Body of pancreas (tissue), 4 donors: ENCODE measurements at regions not wholly inside any gene's neighbourhood (a gene's known extent, or its start where the extent isn't known, plus 50 kb on each side); places are given as distances from the start of the nearest gene placed in this dataset.

ENCODE experiments used
- ATAC-seq: fragments of 150-250 bp; one replicate; pipeline ENCODE4 v1.9.1; 2016
- DNase-seq, 4 donors: peaks; one replicate each; pipeline ENCODE4 v3.0.0-alpha.2; 2019
- H3K27ac ChIP-seq, 4 donors: fragments of 200-600 bp; sonication (generic); 1 replicate in 3 of 4; 2 replicates in 1 of 4; pipeline versions ENCODE4 v1.5.1 to v1.6.1; 2016 to 2019; ENCODE audit warnings: mild to moderate bottlenecking in 1 of 4, mixed read lengths in 1 of 4, moderate library complexity in 1 of 4
- H3K27me3 ChIP-seq, 2 donors: fragments of 200-600 bp; sonication (generic); one replicate each; pipeline ENCODE4 v1.6.0; 2016; ENCODE audit warnings: mild to moderate bottlenecking in 1 of 2
- H3K36me3 ChIP-seq, 2 donors: fragments of 200-600 bp; sonication (generic); replicated peaks in 1 of 2; 2 replicates each; pipeline ENCODE4 v1.5.1; 2016; ENCODE audit warnings: low read depth in 2 of 2; ENCODE audit not compliant: insufficient read depth in 1 of 2
- H3K4me1 ChIP-seq: fragments of 200-600 bp; sonication (generic); one replicate; pipeline ENCODE4 v1.6.0; 2016
- H3K4me3 ChIP-seq, 2 donors: fragments of 200-600 bp; sonication (generic); 1 replicate in 1 of 2; 2 replicates in 1 of 2; pipeline ENCODE4 v1.5.1; 2016 to 2019
- H3K9me3 ChIP-seq, 3 donors: fragments of 200-600 bp; sonication (generic); 1 replicate in 2 of 3; 2 replicates in 1 of 3; pipeline ENCODE4 v1.5.1; 2016
- CTCF ChIP-seq, 7 experiments: fragments of 450-650 bp in 4 of 7; fragments of 200-600 bp in 3 of 7; sonication (generic) in 3 of 7; IDR thresholded peaks; one replicate each; pipeline ENCODE4 v1.5.1; 2016 to 2019; ENCODE audit warnings: antibody characterized with exemption in 7 of 7
- POLR2A ChIP-seq, 3 donors: fragments of 450-650 bp; IDR thresholded peaks; one replicate each; pipeline ENCODE4 v1.6.1; 2016; ENCODE audit warnings: antibody characterized with exemption in 3 of 3, mild to moderate bottlenecking in 2 of 3
- WGBS, 2 donors: methylation state at CpG; one replicate each; pipeline ENCODE4 v1.1.5; 2017; 5-methylcytosine and 5-hydroxymethylcytosine counted together
- intact Hi-C: fragments of 100-400 bp; cut with DNase I; formaldehyde crosslinking; loops from one replicate; pipeline ENCODE4 v1.15.1; 2023

DNA sequence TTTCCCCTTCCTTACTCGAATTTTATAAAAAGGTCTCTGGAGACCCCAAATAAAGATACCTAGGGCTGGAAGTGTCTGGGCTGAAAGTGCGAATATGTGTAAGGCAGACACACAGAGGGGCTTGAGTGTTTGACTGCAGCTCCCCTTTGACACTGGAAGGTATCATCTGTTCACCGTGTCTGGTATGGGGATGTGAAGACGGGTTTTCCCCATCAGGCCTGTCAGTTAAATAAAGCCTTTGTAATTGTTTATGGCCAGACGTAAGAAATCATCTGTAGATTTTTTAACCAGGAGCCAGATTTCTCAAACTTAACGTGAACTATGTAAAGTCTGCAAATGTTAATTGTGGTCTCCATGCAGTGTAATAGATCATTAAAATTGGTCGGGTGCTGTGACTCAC lies 1173.4 kb downstream of the AMY1C start:
- TF ChIP-seq POLR2A (IDR thresholded peaks at IDR 0.05) (no peak), CTCF (IDR thresholded peaks at IDR 0.05) (no peak)
- H3K36me3 ChIP-seq, result no peaks in the 10 kb centered on the region
- no peak for ATAC-seq
- WGBS, 2 donors, result 55 to 60% methylated on average over 7 of the region's 7 CpGs
- H3K9me3 ChIP-seq, result no peaks in the 10 kb centered on the region
- intact Hi-C loops, result no loop called here
- H3K27ac ChIP-seq, result no peak overlapping the region
- H3K4me3 ChIP-seq, result no peak overlapping the region
- H3K4me1 ChIP-seq, result no peaks in the 10 kb centered on the region
- DNase-seq, result no peak
- H3K27me3 ChIP-seq, result no peaks in the 10 kb centered on the region

DNA sequence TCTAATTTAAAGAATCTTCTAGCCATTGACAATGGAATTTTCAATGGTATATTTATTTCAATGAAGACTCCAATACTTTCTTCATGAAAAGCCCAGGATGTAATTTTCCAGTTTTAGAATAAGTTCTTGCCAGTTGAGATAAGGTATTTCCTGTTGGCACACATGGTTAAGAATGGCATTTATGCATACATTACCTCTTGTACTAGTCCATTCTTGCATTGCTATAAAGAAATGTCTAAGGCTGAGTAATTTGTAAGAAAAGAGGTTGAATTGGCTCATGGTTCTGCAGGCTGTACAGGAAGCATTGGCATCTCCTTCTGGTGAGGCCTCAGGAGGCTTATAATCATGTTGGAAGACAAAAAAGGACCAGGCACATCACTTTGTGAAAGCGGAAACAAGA lies 1179.6 kb downstream of the AMY1C start:
- Histone ChIP-seq H3K27ac (no peak overlapping the region), H3K9me3 (no peaks in the 10 kb centered on the region), H3K27me3 (no peaks in the 10 kb centered on the region), H3K4me1 (no peaks in the 10 kb centered on the region), H3K36me3 (no peaks in the 10 kb centered on the region), H3K4me3 (no peak overlapping the region)
- TF ChIP-seq CTCF (IDR thresholded peaks at IDR 0.05) (no peak), POLR2A (IDR thresholded peaks at IDR 0.05) (no peak)
- no peak for ATAC-seq
- DNase-seq, result no peak
- intact Hi-C loops, result no loop called here
- WGBS, 2 donors, result 36 to 89% methylated on average over 1 of the region's 1 CpG

DNA sequence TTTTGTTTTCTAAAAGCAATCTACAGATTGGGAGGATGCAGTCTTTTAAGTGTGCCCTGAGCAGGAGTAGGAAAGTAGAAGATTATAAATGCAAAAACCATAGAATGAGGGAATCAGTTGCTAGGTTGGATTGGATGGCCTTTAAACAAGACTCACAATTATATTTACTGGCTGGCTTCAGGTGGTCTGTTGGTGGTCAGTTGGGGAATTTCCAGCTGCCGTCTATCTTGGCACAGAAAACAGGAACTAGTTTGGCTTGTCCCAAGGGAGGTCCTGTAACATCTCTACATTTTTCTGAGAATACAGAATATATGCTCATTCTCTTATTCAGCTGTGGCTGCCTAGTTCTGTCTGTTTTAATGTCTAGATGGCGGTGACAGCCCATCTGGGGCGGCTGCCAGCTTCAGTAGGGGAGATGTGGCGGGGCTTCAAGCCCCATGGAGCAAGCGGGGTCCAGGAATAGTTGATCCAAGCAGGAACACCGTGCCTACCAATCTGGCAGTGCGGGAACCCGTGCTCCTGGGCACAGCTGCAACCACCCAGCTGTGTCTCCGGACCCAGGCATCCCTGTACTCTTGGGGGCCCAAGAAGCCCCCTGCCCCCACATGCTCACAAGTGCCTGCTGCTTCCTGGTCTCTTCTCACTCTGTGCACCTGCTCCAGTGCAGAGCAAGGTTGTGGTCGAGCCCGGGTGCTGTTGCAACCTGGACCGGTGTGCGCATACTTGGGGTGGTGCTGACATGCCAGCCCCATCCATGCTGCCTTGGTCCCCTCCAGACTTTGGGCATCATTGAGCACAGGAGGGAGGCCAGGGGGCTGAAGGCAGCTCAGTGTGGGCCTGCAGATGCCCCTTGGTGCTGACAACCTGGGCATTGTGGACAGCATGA lies 1182.6 kb downstream of the AMY1C start:
- no peak overlapping the region for H3K4me3 ChIP-seq
- no peak for TF ChIP-seq CTCF (IDR thresholded peaks at IDR 0.05)
- TF ChIP-seq POLR2A (IDR thresholded peaks at IDR 0.05), result no peak
- ATAC-seq (no peak), DNase-seq (no peak)
- no peaks in the 10 kb centered on the region for H3K36me3 ChIP-seq
- intact Hi-C loops, result no loop called here
- H3K4me1 ChIP-seq, result no peaks in the 10 kb centered on the region
- H3K27ac ChIP-seq, result no peak overlapping the region
- H3K27me3 ChIP-seq, result no peaks in the 10 kb centered on the region
- no peaks in the 10 kb centered on the region for H3K9me3 ChIP-seq
- 51 to 59% methylated on average over 6 to 11 of the region's 13 CpGs for WGBS, 2 donors

- Histone ChIP-seq H3K4me1 (no peaks in the 10 kb centered on the region), H3K27ac (no peak overlapping the region), H3K27me3 (no peaks in the 10 kb centered on the region), H3K4me3 (no peak overlapping the region), H3K36me3 (no peaks in the 10 kb centered on the region), H3K9me3 (no peaks in the 10 kb centered on the region)
- intact Hi-C loops, result no loop called here
- ATAC-seq (no peak), DNase-seq (no peak)
- 60 to 70% methylated on average over 9 to 14 of the region's 14 CpGs for WGBS, 2 donors
- TF ChIP-seq POLR2A (IDR thresholded peaks at IDR 0.05) (no peak), CTCF (IDR thresholded peaks at IDR 0.05) (no peak)
These were observed 1183.4 kb downstream of the AMY1C start for GRCh38 chr1:104932949-104933679.
